Adrenal gland (tissue), 9 donors: ENCODE measurements at regions not wholly inside any gene's neighbourhood (a gene's known extent, or its start where the extent isn't known, plus 50 kb on each side); places are given as distances from the start of the nearest gene placed in this dataset.

Experiments used
- DNase-seq, 7 donors: peaks; one replicate each; pipeline ENCODE4 v3.0.0-alpha.2; 2019 to 2020
- H3K27ac ChIP-seq, 5 donors: fragments of 200-600 bp; sonication (generic) in 4 of 5; 1 replicate in 3 of 5; 2 replicates in 2 of 5; pipeline versions ENCODE4 v1.5.1 to v1.8.0; 2016 to 2020; ENCODE audit warnings: mild to moderate bottlenecking in 1 of 5
- H3K27me3 ChIP-seq: fragments of 200-600 bp; 2 replicates; pipeline ENCODE4 v1.8.0; 2021
- H3K36me3 ChIP-seq, 2 donors: fragments of 200-600 bp; replicated peaks in 1 of 2; 1 replicate in 1 of 2; 2 replicates in 1 of 2; pipeline versions ENCODE4 v1.5.1 to v1.8.0; 2018 to 2022
- H3K4me1 ChIP-seq, 2 donors: fragments of 200-600 bp; replicated peaks in 1 of 2; 1 replicate in 1 of 2; 2 replicates in 1 of 2; pipeline versions ENCODE4 v1.5.1 to v1.8.0; 2018 to 2021
- H3K4me3 ChIP-seq, 4 donors: fragments of 200-600 bp; sonication (generic) in 3 of 4; one replicate each; pipeline ENCODE4 v1.5.1; 2016 to 2018
- H3K9me3 ChIP-seq, 3 donors: fragments of 200-600 bp; sonication (generic) in 1 of 3; replicated peaks in 1 of 3; 1 replicate in 2 of 3; 2 replicates in 1 of 3; pipeline versions ENCODE4 v1.5.1 to v1.8.0; 2016 to 2021
- CTCF ChIP-seq, 6 experiments: fragments of 450-650 bp in 4 of 6; fragments of 200-600 bp in 2 of 6; sonication (generic) in 1 of 6; IDR thresholded peaks; 1 replicate in 5 of 6; 2 replicates in 1 of 6; pipeline versions ENCODE4 v1.5.1 to v1.8.0; 2016 to 2021; ENCODE audit warnings: antibody characterized with exemption in 6 of 6, mild to moderate bottlenecking in 2 of 6, moderate library complexity in 1 of 6
- POLR2A ChIP-seq, 2 donors: fragments of 450-650 bp; IDR thresholded peaks; one replicate each; pipeline ENCODE4 v1.6.1; 2017; ENCODE audit warnings: antibody characterized with exemption in 2 of 2, mild to moderate bottlenecking in 2 of 2, moderate library complexity in 1 of 2
- WGBS, 4 donors: extraction: QIAGEN DNeasy Blood & Tissue Kit in 2 of 4; methylation state at CpG; one replicate each; pipeline versions ENCODE4 v1.1.5 to v1.1.7; 2013 to 2017; 5-methylcytosine and 5-hydroxymethylcytosine counted together
- intact Hi-C, 2 donors: fragments of 100-400 bp; cut with DNase I; formaldehyde crosslinking; loops; one replicate each; pipeline versions ENCODE4 v1.14.1 to v1.15.0; 2022 to 2023
- donor health status: healthy with polysubstance abuse.
- donor health status: Bipolar disorder and iron deficiency.
- donor health status: DM: yes; HTN: yes; CAD: no.
- donor health status: DM: no; HTN: no; CAD: no.
- donor health status: DM: no; HTN: no; CAD: no.

DNA sequence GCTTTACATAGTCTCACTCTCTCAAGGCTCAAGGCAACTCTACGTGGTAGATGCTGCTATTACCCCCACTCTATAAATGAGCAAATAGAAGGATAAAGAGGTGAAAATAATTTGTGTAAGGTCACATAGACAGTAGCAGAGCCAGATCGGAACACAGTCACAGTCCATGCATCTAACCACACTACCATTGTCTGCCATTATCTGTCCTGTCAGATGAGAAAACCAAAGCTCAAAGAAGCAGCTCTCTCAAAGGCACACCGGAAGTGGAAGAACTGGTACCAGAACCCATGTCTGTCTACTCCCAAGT, 134.4 kb upstream of the NUDT4 start:
- DNase-seq: no peak
- WGBS, 4 donors: 83 to 92% (median 86%) methylated on average over 3 of the region's 3 CpGs
- intact Hi-C loops: loop anchor here in 1 of 2 donors (10.0 kb wide), 1 partner anchor 219 kb away; no protein-coding TSS in a partner anchor
- TF ChIP-seq CTCF (IDR thresholded peaks at IDR 0.05): no peak
- H3K27ac ChIP-seq: no peak overlapping the region
- H3K4me3 ChIP-seq: no peak overlapping the region
- H3K27me3 ChIP-seq: no peaks in the 10 kb centered on the region
- H3K36me3 ChIP-seq: no peaks in the 10 kb centered on the region
- peaks cover 11 to 16% of the 10 kb centered on the region in 2 donors for H3K4me1 ChIP-seq
- H3K9me3 ChIP-seq: no peaks in the 10 kb centered on the region

DNA sequence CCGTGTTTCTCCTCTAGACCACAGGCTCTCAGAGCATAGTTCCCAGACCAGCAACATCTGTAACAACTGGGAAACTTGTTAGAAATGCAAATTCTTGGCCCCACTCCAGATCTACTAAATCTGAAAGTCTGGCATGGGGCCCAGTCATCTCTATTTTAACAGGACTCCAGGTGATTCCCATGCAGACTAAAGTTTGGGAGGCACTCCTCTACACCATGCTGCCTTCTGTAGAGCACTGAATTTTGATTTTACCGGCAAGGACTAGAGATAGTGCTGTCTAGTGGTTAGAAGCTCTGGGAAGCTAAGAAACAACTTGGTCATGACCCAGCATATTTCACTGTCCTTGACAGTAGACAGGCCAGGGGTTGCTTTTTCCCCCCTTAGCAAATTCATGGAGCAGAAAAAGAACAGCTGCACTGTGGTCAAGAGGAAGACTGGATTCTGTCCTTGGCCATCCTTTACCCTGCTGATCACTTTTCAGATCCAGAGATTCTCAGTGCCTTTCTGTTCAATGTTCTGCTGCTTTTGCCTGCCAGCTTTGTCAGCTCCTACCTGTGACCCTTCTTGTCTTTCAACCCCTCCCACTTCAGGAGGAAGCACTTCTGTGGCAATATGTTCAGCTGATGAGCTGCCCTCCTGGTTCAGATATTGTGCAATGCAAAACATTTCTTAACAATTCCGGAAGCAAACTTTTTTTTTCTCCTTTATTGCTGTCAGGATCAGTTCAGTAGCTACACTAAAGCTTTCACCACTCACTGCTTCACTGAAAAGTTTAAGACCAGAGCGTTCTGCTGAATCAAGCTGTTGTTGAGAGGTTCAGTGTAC, 133.8 kb upstream of the NUDT4 start:
- DNase-seq: peak in 6 of 7 donors; percentile 48 to 77 (median 60)
- peaks cover 11 to 16% of the 10 kb centered on the region in 2 donors for H3K4me1 ChIP-seq
- no peaks in the 10 kb centered on the region for H3K36me3 ChIP-seq
- TF ChIP-seq CTCF (IDR thresholded peaks at IDR 0.05) (no peak), POLR2A (IDR thresholded peaks at IDR 0.05) (no peak)
- H3K27ac ChIP-seq: peak overlapping the region in 2 of 5 donors; percentile 43 to 56
- intact Hi-C loops: loop anchor here in 1 of 2 donors (10.0 kb wide), 1 partner anchor 219 kb away; no protein-coding TSS in a partner anchor
- H3K27me3 ChIP-seq: no peaks in the 10 kb centered on the region
- WGBS, 4 donors: 37 to 46% (median 44%) methylated on average over 4 of the region's 4 CpGs
- H3K9me3 ChIP-seq: no peaks in the 10 kb centered on the region
- H3K4me3 ChIP-seq: no peak overlapping the region

DNA sequence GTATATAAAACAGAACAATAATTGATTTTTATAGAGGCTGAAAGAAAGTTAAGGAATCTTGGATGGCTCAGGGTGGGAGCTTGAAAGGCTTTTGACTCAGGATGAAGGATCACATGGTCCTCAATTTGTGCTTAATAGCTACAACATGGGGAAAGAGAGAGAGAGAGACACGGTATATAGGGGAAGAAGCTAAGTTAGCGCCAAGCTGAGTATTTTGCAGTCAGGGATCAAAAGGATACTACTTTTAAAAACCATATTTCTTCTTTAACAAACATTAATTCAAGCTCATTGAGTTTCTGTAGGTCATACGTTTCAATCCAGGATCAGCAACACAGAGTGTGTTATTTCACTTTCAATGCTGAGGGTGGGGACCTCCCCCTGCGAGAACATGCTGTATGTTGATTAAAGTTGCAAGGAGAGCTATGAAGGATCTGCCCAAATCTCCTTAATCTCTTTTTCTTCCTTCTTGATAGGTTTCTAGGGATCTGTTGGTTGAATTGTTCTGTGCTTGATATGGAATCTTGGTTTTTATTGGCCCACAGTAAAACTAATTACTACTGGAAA, 133.1 kb upstream of the NUDT4 start:
- no peak for TF ChIP-seq CTCF (IDR thresholded peaks at IDR 0.05)
- Histone ChIP-seq H3K36me3 (no peaks in the 10 kb centered on the region), H3K4me1 (peaks cover 11 to 16% of the 10 kb centered on the region in 2 donors), H3K9me3 (no peaks in the 10 kb centered on the region), H3K27ac (peak overlapping the region in 2 of 5 donors; percentile 20 to 43), H3K4me3 (no peak overlapping the region), H3K27me3 (no peaks in the 10 kb centered on the region)
- no peak for DNase-seq
- intact Hi-C loops: loop anchor here in 1 of 2 donors (10.0 kb wide), 1 partner anchor 220 kb away; no protein-coding TSS in a partner anchor
- WGBS, 4 donors: 72 to 84% (median 83%) methylated on average over 4 of the region's 4 CpGs

DNA sequence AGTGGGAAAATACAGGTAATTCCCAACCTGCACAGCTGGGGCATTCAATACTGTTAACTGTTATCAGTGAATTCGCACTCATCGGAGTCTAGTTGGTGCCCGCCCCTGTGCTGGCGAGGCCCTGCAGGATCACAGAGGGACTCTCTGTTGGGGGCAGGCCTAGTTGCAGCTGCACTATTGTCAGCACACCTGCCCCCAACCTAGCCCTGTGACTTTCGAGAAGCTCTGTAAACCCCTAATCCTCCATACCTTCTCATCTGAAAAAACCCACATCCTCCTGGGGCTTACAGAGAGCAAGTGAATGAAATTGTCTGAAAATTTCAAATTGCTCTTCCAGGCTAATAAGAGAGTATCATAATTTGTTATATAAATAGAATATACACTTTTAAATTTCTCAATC, 132.2 kb upstream of the NUDT4 start:
- WGBS, 4 donors: 94 to 98% (median 96%) methylated on average over 5 of the region's 5 CpGs
- intact Hi-C loops: loop anchor here in 1 of 2 donors (10.0 kb wide), 1 partner anchor 221 kb away; no protein-coding TSS in a partner anchor
- no peak for DNase-seq
- H3K27ac ChIP-seq: no peak overlapping the region
- H3K27me3 ChIP-seq: no peaks in the 10 kb centered on the region
- no peak for TF ChIP-seq CTCF (IDR thresholded peaks at IDR 0.05)
- TF ChIP-seq POLR2A (IDR thresholded peaks at IDR 0.05): no peak
- peaks cover 11 to 16% of the 10 kb centered on the region in 2 donors for H3K4me1 ChIP-seq
- H3K36me3 ChIP-seq: no peaks in the 10 kb centered on the region
- no peak overlapping the region for H3K4me3 ChIP-seq
- H3K9me3 ChIP-seq: no peaks in the 10 kb centered on the region
